ENCODE measurements at regions not wholly inside any gene's neighbourhood (a gene's known extent, or its start where the extent isn't known, plus 50 kb on each side); places are given as distances from the start of the nearest gene placed in this dataset.

DNA sequence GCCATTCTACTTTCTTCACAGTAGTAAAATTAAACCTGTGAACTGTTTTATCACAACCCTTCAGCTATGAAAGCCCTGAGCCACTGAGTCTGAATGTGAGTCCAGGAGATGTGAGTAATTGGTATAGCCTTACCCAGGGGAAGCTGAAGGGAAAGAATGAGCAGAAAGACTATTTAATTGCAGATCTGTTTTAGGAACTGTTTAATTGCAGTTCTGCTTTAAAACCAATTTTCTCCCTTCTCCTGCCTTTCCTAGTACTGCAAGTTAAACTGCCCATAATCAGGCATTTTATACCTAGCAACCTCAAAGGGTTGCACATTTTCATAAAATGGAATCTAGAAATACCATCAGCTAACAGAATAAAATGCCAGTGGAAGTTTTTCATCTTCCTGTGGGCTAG, 476.7 kb downstream of the OCA2 start:
- no peak for DNase-seq

DNA sequence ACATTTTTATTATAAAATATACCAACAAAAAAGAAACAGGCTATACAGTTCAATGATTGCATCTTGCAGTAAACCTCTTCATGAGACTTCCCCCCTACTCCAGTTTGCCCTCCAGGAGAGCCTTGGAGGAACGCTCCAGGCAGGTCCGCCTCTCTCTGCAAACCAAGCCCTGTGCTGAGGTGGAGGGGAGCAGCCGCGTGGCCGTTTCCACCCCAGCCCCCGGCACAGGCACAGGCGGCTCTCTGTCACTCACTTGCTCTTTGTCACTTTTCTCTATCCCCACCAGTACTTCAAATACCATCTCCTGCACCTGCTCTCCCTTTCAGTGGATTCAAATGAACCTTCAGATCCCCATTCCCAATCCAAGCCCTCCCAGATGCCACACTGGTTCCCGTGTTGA, 479.9 kb downstream of the OCA2 start:
- no peak for DNase-seq

DNA sequence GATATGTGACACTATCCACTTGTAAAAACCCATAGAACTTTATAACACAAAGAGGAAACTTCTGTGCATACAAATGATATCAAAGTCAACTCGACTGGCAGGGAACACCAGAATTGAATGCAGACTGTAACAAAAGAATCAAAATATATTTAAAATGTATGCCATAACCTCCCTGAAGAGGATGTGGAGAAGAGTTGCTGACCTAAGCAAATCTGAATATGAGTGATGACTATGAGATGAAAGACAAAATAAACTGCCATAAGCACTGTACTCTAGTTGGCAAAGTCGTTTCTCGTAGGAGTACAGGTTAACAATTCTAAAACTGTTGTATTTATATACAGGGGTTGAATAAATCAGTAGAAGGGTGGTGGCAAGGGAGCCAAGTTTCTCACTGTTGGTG, 482.1 kb downstream of the OCA2 start:
- DNase-seq, result no peak

DNA sequence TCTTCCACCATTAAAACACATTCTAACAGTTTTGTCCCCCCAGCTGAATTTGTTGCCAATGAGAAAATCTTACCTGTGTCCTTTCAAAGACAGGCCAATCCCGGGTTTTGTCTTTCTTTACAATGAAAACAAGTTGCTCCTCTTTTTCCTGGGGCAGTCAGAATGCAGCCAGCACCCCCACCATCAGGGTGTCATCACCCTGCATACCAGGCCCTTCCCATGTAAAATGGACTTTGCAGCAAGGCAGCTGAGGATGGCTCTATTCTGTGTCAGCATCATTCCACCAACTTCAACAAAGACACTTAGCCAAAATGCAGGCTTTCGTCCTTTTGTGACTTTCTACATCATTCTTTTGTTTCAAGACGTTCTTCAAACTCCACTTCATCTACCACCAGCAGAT, 490.9 kb downstream of the OCA2 start:
- DNase-seq, result no peak

DNA sequence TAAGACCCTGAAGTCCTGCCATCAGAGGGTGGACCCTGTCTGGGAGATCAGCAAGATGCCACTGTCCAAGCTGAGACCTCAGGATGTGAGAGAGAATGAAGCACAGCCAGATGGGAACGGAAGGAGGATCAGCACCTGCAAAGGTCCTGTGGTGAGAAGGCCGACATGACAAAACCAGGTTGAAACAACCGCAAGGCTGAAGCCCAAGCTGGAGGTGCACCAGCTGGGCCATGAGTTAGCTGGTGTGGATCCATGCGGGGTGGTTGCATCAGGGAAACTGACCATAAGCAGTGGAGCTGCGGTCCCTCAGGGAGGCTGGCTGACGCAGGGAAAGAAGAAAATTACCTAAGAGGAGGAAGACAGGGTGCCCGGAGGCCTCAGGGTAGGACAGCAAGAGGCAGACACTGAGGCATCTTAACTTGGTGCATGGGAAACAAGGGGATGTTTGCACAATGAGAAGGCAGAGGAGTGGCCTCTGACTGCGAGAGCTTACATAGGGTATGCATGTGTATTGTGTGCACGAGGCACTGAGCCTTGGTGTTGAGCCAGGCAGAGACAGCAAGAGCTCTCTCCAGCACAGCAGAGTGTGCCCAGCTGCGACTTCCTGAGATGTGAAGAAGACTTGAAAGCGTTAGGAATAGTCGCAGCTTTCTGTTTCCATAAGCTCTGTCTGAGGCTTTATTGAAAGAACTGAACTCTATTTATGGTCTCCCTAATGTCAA, 497.7 kb downstream of the OCA2 start:
- DNase-seq, result peak in 4 of 51 donors; percentile 3 to 18 (median 7)

DNA sequence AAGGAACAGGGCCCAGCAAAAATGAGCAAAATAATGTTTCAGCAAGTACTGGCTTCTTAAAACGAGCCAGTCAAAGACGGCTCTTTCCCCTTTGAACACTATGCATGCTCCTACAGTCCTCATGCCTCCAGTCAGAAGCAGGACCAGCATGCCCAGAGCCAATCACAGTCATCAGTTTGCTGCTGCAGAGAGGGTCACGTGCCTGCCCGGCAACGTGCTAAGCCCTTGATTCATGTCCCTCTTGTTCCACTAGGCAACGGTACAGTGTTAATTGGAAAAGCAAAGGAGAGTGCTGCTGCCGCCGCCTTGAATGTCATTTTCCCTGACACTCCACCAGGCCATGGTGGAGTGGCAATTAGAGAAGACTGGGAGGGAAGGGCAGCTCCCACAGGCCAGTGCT, 500.1 kb downstream of the OCA2 start:
- no peak for DNase-seq

DNA sequence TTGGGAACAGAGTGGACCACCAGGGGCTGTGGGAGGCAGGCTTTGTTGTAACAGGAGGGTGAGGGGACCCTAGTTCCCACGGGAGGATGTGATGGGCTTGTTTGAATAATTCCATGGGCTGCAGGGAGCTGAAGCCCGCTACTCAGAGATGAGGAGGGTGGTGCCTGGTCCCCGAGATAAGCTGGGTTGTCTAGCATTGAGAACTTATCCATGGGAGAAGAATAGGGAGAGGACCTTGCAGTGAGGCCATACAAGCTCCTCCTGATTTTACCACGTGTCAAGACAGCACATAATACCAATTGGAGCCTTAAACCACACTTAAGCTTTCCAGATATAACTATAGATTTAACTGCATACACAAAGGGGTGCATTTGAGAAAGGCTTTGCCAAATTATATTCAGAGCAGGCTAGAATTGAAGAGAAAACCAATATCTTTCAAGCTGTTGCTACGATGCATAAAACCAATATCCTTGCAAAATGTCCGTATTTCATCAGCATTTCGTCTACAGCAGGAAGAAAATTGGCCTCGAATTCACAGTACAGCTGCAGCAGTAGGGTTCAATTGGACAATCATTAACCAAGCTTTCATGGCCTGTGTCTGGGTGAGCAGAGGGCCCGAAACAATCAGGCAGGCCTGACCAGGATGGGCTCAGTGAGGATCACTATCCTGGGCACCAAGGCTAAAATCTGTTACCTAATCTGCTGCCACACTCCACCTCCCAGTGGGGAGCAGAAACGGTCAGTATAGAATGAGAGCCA, 500.7 kb downstream of the OCA2 start:
- DNase-seq, result no peak

DNA sequence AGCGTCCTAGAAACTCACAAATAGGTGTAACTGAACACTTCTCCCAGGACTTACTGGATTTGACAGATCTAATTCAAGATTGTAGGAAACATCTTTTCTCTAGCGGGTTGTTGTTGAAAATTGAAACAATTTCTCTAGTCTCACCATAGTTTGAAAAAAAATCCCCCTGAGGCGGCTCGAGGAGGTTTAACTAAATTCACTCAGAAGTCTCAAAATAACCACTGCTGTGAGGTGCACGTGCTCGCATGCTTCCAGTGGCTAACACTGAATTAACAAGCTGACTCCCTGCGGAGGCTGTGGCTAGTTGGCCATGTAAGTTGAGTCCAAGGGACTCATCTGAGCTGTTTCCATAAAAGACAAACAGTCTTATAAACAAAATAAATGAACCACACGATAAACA, 503.9 kb downstream of the OCA2 start:
- DNase-seq, result no peak

DNA sequence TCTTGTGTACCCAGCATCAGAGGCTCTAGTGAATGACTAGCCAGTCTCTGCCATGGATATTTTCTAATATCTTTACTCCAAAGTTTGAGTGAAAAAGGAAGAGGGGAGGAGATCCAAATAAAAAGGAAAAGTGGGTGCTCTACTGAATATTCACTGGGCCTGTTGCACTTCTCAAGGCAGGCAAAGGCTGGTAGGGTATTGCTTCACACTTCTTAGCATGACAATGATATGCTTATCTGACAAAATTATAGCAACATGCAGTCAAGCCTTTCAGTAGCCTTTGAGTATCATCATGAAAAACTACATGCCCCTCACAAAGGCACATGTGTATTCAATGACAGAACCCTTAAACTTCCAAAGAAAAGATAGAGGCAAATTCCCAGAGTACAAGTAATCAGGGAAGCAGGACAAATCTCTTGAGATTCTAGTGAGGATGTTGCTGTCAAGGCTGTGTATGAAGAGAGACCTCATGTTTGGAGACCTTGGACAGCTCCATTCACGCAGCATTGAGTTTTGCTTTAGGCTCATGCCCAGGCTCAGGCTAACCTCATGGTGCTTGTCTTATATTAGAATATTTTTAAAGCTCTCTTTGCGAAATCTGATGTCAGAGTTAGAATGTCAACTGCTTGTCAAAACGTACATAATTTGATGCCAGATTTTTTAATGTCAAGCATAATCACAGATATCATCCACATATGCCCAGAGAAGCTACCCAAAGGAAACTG, 506.9 kb downstream of the OCA2 start:
- DNase-seq, result no peak
